Fibroblast of mammary gland (primary cell): ENCODE measurements at regions not wholly inside any gene's neighbourhood (a gene's known extent, or its start where the extent isn't known, plus 50 kb on each side); places are given as distances from the start of the nearest gene placed in this dataset.

ENCODE experiments used
- DNase-seq: peaks from one replicate; pipeline ENCODE4 v3.0.0-alpha.2; 2010; ENCODE audit warnings: low read depth
- H3K4me3 ChIP-seq: 2 replicates; pipeline ENCODE4 v1.5.1; 2011; ENCODE audit warnings: low read depth, mild to moderate bottlenecking, low read length, moderate library complexity; ENCODE audit not compliant: control insufficient read depth
- CTCF ChIP-seq: conservative IDR thresholded peaks from 2 replicates; pipeline ENCODE4 v1.5.1; 2011; ENCODE audit warnings: low read depth, low read length, inconsistent platforms; ENCODE audit not compliant: control insufficient read depth, insufficient read depth

- no peak overlapping the region for H3K4me3 ChIP-seq
- DNase-seq: no peak
- no peak for TF ChIP-seq CTCF
Observed at GRCh38 chr13:50280441-50280937, 265.2 kb downstream of the KCNRG start.

DNA sequence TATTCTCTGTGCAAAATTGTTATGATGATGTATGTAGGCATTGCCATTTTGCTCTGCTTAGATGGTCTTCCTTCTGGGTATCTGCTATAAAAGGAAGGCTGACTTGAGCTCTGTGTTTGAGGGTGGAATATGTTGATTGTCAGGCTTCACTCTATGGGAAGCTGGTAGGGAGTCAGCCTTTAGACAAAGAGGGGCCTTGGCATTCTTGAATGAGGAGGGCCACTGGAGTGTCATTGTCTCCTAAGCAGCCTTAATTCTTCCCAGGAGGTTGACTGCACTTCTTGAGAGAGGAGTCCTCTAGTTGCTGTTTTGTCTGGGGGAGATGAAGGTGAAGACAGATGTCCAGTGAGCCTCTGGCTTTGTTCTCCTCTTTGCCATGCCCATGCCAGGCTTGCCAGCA lies 266.8 kb downstream of the KCNRG start:
- H3K4me3 ChIP-seq: no peak overlapping the region
- no peak for TF ChIP-seq CTCF
- no peak for DNase-seq

DNA sequence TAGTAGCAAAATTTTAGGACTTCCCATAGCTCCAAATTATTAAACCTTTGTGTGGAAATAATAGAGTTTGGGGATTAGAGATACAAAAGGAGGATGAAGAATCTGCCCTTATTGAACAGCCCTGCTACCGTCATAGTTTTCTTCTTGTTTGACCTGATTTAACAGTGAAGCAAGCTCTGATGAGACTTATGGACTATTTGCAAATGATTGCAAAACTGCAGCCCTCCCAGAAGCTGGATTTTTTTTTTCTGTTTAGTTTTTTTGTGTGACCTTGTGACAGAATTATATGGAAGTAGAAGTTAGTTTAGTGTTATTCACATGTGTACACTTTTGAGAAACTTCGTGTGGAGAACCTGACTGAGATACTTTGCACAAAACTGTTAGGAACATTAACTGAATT lies 267.8 kb downstream of the KCNRG start:
- DNase-seq: no peak
- no peak overlapping the region for H3K4me3 ChIP-seq
- no peak for TF ChIP-seq CTCF

DNA sequence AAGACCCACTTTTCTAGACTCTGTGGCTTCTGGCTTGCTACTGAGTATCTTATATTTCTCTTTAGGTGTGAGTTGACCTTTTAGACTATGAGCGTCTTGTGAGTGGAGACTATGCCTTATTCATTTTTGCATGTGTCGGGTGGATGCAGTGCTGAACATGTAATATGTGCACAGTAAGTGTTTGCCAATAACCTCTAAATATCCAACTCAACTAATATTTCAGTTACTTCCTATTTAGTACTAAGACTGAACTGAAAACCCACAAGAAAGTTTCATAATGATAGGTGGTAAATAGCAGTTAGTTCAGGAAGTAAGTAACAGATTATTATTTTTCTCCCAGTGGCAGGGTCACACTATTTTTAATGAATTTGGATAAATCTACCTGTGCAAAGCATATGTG lies 269.3 kb downstream of the KCNRG start:
- H3K4me3 ChIP-seq: no peak overlapping the region
- TF ChIP-seq CTCF: no peak
- DNase-seq: no peak

DNA sequence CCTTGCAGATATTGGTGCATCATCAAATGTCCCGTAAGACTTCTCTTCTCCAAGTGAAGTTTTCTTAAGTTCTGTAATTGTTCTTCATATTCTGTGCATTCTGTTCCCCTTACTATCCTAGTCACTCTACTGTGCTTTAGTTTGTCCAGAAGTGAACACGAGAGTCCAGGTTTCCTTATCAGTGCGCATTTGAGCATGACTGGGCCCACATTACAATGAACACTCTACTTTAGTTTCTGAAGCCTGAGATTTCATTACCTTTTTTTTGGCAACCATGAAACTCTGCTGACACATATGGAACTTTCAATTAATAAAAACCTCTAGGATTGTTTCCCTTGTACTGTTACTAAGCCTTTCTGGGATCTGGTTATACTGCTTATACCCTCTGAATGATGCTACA lies 270.0 kb downstream of the KCNRG start:
- TF ChIP-seq CTCF: no peak
- H3K4me3 ChIP-seq: no peak overlapping the region
- DNase-seq: no peak

DNA sequence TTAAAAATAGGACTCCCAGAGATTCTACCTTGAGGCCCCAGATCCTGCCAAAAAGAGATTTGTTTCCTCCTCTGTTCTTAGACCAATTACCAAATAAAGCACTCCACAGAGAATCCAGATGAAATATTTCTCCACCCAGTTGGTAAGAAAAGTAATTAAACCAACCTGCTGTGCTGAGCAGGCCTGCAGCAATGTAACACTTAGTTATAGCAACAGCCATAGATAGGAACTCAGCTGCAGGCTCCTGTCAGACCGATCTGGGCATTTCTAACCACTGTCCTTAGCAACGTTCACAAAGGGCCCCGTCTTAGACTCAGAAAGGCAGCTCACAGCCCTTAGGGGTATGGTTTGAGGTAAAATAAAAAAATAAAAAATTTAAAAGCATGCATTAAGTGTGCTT lies 271.1 kb downstream of the KCNRG start:
- no peak for DNase-seq
- no peak overlapping the region for H3K4me3 ChIP-seq
- no peak for TF ChIP-seq CTCF

- no peak for TF ChIP-seq CTCF
- DNase-seq: no peak
- H3K4me3 ChIP-seq: no peak overlapping the region
Observed at GRCh38 chr13:50290186-50290585, 274.9 kb downstream of the KCNRG start.
